CD8-positive, alpha-beta memory T cell (primary cell): ENCODE measurements at regions not wholly inside any gene's neighbourhood (a gene's known extent, or its start where the extent isn't known, plus 50 kb on each side); places are given as distances from the start of the nearest gene placed in this dataset.

Source experiments
- CTCF ChIA-PET: fragments of 350-600 bp; sonication (Branson Sonifier 250); formaldehyde crosslinking; loops from one replicate; lab custom pipeline; 2021; ENCODE audit warnings: antibody characterized with exemption; lab: Charles Lee
- POLR2A ChIA-PET: fragments of 350-600 bp; sonication (Branson Sonifier 250); formaldehyde crosslinking; loops from one replicate; lab custom pipeline; 2021; ENCODE audit warnings: antibody characterized with exemption; lab: Charles Lee
- DNase-seq, 5 donors: peaks; one replicate each; pipeline versions ENCODE4 v3.0.0 to v3.0.0-alpha.2; 2020 to 2022; ENCODE audit warnings: mixed read lengths in 1 of 5
- H3K27ac ChIP-seq: one replicate; pipeline ENCODE4 v1.7.0; 2013; ENCODE audit warnings: low read depth, mild to moderate bottlenecking, low read length, moderate library complexity
- H3K27me3 ChIP-seq: 2 replicates; pipeline ENCODE4 v1.7.0; 2013; ENCODE audit warnings: low read length, mild to moderate bottlenecking; ENCODE audit not compliant: insufficient read depth, poor library complexity, severe bottlenecking
- H3K36me3 ChIP-seq: 2 replicates; pipeline ENCODE4 v1.7.0; 2013; ENCODE audit warnings: mild to moderate bottlenecking, low read length, moderate library complexity; ENCODE audit not compliant: insufficient read depth
- H3K4me1 ChIP-seq: 2 replicates; pipeline ENCODE4 v1.7.0; 2013; ENCODE audit warnings: mild to moderate bottlenecking, low read length, moderate library complexity; ENCODE audit not compliant: insufficient read depth
- H3K4me3 ChIP-seq: 2 replicates; pipeline ENCODE4 v1.7.0; 2013; ENCODE audit warnings: mild to moderate bottlenecking, low read length
- H3K9me3 ChIP-seq: 2 replicates; pipeline ENCODE4 v1.7.0; 2013; ENCODE audit warnings: mild to moderate bottlenecking, low read length
- H3K27ac Mint-ChIP-seq, 8 donors: one replicate each; pipeline ENCODE4 v1.8.0; 2020 to 2021; ENCODE audit warnings: mixed read lengths in 8 of 8, mild to moderate bottlenecking in 6 of 8, inconsistent platforms in 3 of 8, moderate library complexity in 3 of 8
- H3K27me3 Mint-ChIP-seq, 2 donors: one replicate each; pipeline ENCODE4 v1.8.0; 2020 to 2021; ENCODE audit warnings: mixed read lengths in 2 of 2, mild to moderate bottlenecking in 1 of 2, moderate library complexity in 1 of 2
- H3K36me3 Mint-ChIP-seq, 3 donors: one replicate each; pipeline ENCODE4 v1.8.0; 2020 to 2021; ENCODE audit warnings: mixed read lengths in 3 of 3, inconsistent platforms in 1 of 3, mild to moderate bottlenecking in 1 of 3
- H3K4me1 Mint-ChIP-seq, 3 donors: one replicate each; pipeline ENCODE4 v1.8.0; 2020 to 2021; ENCODE audit warnings: mixed read lengths in 3 of 3, inconsistent platforms in 1 of 3, mild to moderate bottlenecking in 1 of 3
- H3K4me3 Mint-ChIP-seq, 7 donors: one replicate each; pipeline ENCODE4 v1.8.0; 2020 to 2021; ENCODE audit warnings: mixed read lengths in 7 of 7, mild to moderate bottlenecking in 6 of 7, moderate library complexity in 4 of 7, inconsistent platforms in 2 of 7
- H3K9me3 Mint-ChIP-seq, 5 donors: one replicate each; pipeline ENCODE4 v1.8.0; 2020 to 2022; ENCODE audit warnings: mixed read lengths in 5 of 5, mild to moderate bottlenecking in 3 of 5, moderate library complexity in 2 of 5, inconsistent platforms in 1 of 5

DNA sequence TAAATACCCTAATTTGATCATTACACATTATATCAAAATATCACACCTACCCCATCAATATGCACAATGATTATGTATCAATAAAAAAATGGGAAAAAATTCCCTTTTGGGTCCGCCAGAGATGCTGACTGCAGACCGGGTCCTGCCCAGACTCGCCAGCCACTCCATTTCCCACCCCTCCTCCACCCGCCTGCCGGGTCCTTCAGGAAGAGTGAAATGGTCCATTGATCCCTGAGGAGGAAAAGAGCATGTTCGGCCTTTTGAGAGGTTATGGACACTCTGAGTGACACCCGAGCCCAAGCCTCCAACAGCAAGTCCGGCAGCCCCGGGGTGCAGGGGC lies 123.9 kb upstream of the ZFHX3 start:
- no peak overlapping the region for H3K27ac ChIP-seq
- no peaks in the 10 kb centered on the region for H3K36me3 Mint-ChIP-seq
- H3K9me3 ChIP-seq = no peaks in the 10 kb centered on the region
- H3K27me3 Mint-ChIP-seq = peaks cover 0 to 2% of the 10 kb centered on the region in 2 donors
- no peak overlapping the region for H3K4me3 ChIP-seq
- H3K4me3 Mint-ChIP-seq = no peak overlapping the region
- ChIA-PET CTCF (interaction anchor here (1.1 kb wide), 1 partner anchor 14 kb away, joined by 3 read pairs; no protein-coding TSS in a partner anchor), POLR2A (no interaction called here)
- no peaks in the 10 kb centered on the region for H3K4me1 ChIP-seq
- no peaks in the 10 kb centered on the region for H3K27me3 ChIP-seq
- peaks cover 0 to 4% (median 2%) of the 10 kb centered on the region in 5 donors for H3K9me3 Mint-ChIP-seq
- no peaks in the 10 kb centered on the region for H3K36me3 ChIP-seq
- no peak for DNase-seq
- H3K27ac Mint-ChIP-seq = no peak overlapping the region
- H3K4me1 Mint-ChIP-seq = peaks cover under 1 to 3% (median 3%) of the 10 kb centered on the region in 3 donors

DNA sequence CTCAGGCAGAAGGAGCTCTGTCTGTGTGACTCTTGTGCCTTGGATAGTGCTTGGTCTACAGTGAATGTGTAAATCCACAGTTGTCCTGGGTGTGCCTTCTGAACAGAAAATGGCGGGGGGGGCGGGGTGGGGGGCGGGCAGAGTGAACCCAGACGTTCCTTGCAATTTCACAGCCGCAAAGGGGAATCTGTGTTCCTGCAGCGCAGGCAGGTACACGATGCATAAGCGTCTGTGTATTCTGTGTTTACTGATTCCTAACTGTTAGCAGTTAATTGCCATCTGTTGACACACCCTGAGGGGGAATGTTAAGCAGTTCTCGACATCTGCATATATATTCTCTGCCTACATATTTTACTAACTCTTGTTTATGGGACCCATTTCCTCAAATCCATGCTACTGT lies 123.5 kb upstream of the ZFHX3 start:
- H3K4me1 Mint-ChIP-seq = peaks cover 6 to 8% (median 8%) of the 10 kb centered on the region in 3 donors
- H3K9me3 Mint-ChIP-seq = peaks cover 0 to 4% (median 2%) of the 10 kb centered on the region in 5 donors
- H3K27me3 Mint-ChIP-seq = peaks cover 0 to 2% of the 10 kb centered on the region in 2 donors
- H3K4me3 Mint-ChIP-seq = no peak overlapping the region
- H3K9me3 ChIP-seq = no peaks in the 10 kb centered on the region
- ChIA-PET CTCF (no interaction called here), POLR2A (no interaction called here)
- H3K27me3 ChIP-seq = no peaks in the 10 kb centered on the region
- no peak overlapping the region for H3K4me3 ChIP-seq
- H3K4me1 ChIP-seq = no peaks in the 10 kb centered on the region
- no peak overlapping the region for H3K27ac ChIP-seq
- no peaks in the 10 kb centered on the region for H3K36me3 Mint-ChIP-seq
- no peaks in the 10 kb centered on the region for H3K36me3 ChIP-seq
- DNase-seq = no peak
- no peak overlapping the region for H3K27ac Mint-ChIP-seq

GRCh38 chr16:73170612-73171038 lies 122.7 kb upstream of the ZFHX3 start:
- no peak overlapping the region for H3K4me3 Mint-ChIP-seq
- Histone ChIP-seq H3K4me3 (no peak overlapping the region), H3K36me3 (no peaks in the 10 kb centered on the region), H3K27ac (no peak overlapping the region), H3K9me3 (no peaks in the 10 kb centered on the region), H3K27me3 (no peaks in the 10 kb centered on the region), H3K4me1 (no peaks in the 10 kb centered on the region)
- DNase-seq = no peak
- POLR2A ChIA-PET = no interaction called here
- H3K9me3 Mint-ChIP-seq = peaks cover 0 to 4% (median 2%) of the 10 kb centered on the region in 5 donors
- H3K27me3 Mint-ChIP-seq = peaks cover 0 to 2% of the 10 kb centered on the region in 2 donors
- CTCF ChIA-PET = no interaction called here
- H3K36me3 Mint-ChIP-seq = no peaks in the 10 kb centered on the region
- no peak overlapping the region for H3K27ac Mint-ChIP-seq
- peaks cover 11 to 13% (median 12%) of the 10 kb centered on the region in 3 donors for H3K4me1 Mint-ChIP-seq

DNA sequence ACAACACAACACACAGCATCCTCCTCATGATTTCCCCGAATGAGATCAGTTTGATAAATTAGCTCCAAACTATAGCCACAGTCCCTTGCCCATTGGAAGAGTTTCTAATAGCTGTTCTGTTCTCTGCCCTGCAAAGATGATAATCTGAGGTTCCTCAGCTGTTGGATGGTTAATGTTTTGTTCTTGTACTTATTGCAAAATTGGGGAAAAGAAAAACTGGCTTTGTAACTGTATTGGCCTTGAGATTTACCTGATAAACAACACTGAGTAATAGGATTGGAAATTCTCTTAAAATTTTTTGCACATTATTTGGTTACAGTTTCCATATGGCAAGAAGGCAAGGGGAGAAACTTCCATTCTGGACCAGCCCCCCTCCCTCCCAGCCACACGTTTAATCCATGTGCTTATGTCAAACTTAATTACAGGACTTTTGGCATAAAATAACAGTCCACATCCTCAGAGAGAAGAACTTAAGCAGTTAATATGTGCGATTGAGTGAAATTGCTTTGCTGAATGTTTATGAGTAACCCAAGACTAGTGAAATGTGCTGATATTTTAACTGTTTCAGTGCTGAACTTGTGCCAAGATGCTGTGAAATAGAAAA lies 119.1 kb upstream of the ZFHX3 start:
- Mint-ChIP-seq H3K9me3 (peaks cover 0 to 1% (median 0%) of the 10 kb centered on the region in 5 donors), H3K27me3 (no peaks in the 10 kb centered on the region), H3K27ac (peak overlapping the region in 1 of 8 donors; percentile 34), H3K4me3 (peak overlapping the region in 1 of 7 donors; percentile 33), H3K4me1 (peaks cover 11 to 13% (median 12%) of the 10 kb centered on the region in 3 donors), H3K36me3 (no peaks in the 10 kb centered on the region)
- no peaks in the 10 kb centered on the region for H3K9me3 ChIP-seq
- no peaks in the 10 kb centered on the region for H3K4me1 ChIP-seq
- H3K27me3 ChIP-seq = no peaks in the 10 kb centered on the region
- H3K27ac ChIP-seq = no peak overlapping the region
- H3K36me3 ChIP-seq = no peaks in the 10 kb centered on the region
- POLR2A ChIA-PET = no interaction called here
- CTCF ChIA-PET = no interaction called here
- no peak for DNase-seq
- no peak overlapping the region for H3K4me3 ChIP-seq

DNA sequence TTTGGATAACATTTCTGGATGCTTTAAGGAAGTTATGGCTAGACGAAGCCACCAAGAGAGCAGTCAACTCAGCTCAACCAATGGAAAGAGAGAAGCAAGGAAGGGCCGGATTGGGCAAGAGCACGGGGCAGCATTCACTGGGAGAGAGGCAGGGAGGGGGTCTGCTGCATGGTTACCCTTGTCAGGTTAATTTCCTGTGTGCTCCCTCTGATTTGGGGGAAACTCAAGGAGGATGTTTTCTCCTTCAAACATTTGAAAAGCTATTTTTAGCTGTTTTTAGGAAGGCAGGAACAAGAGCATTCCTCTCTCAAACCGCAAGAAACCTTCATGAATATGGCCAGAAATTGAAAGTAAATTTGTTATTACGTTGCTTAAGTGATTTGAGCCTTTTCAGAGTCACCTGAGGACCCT lies 118.5 kb upstream of the ZFHX3 start:
- no peak overlapping the region for H3K27ac ChIP-seq
- no peaks in the 10 kb centered on the region for H3K36me3 ChIP-seq
- CTCF ChIA-PET = no interaction called here
- no peaks in the 10 kb centered on the region for H3K27me3 ChIP-seq
- DNase-seq = no peak
- no peaks in the 10 kb centered on the region for H3K4me1 ChIP-seq
- no peak overlapping the region for H3K4me3 ChIP-seq
- Mint-ChIP-seq H3K4me1 (peaks cover 11 to 13% (median 12%) of the 10 kb centered on the region in 3 donors), H3K27me3 (no peaks in the 10 kb centered on the region), H3K4me3 (peak overlapping the region in 3 of 7 donors; percentile 26 to 46 (median 27)), H3K9me3 (peaks cover 0 to 1% (median 0%) of the 10 kb centered on the region in 5 donors), H3K27ac (no peak overlapping the region), H3K36me3 (no peaks in the 10 kb centered on the region)
- POLR2A ChIA-PET = no interaction called here
- no peaks in the 10 kb centered on the region for H3K9me3 ChIP-seq

DNA sequence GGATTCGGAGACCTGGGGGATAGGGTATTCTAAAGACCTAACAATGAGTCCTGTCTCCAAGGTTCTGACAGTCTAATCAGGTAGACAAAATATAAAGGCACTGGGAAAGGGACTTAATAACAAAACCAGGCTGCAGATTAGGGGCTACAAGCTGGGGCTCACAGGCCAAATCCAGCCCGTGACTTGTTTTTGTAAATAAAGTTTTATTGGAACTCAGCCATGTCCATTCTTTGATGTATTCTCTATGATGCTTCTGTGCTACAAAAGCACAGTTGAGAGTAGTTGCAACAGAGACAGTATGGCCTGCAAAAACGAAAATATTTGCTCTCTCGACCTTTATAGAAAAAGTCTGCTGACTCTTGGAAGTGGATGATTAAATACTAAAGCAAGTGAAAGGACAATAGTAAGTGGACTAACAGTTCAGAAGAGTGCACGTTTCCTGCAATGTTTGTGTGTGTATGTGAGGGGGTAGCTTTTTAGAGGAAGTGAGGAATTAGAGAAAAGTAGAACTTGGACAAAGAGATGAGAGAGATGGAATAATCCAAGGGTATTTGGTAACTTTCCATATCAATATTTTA lies 115.4 kb upstream of the ZFHX3 start:
- H3K36me3 ChIP-seq = no peaks in the 10 kb centered on the region
- Mint-ChIP-seq H3K4me3 (no peak overlapping the region), H3K36me3 (no peaks in the 10 kb centered on the region), H3K9me3 (peaks cover 0 to 3% (median 0%) of the 10 kb centered on the region in 5 donors), H3K27me3 (no peaks in the 10 kb centered on the region), H3K4me1 (peaks cover 11 to 13% (median 12%) of the 10 kb centered on the region in 3 donors), H3K27ac (no peak overlapping the region)
- ChIA-PET POLR2A (no interaction called here), CTCF (no interaction called here)
- no peaks in the 10 kb centered on the region for H3K4me1 ChIP-seq
- no peak for DNase-seq
- H3K27ac ChIP-seq = no peak overlapping the region
- H3K4me3 ChIP-seq = no peak overlapping the region
- H3K9me3 ChIP-seq = no peaks in the 10 kb centered on the region
- H3K27me3 ChIP-seq = no peaks in the 10 kb centered on the region

- ChIA-PET POLR2A (no interaction called here), CTCF (no interaction called here)
- no peaks in the 10 kb centered on the region for H3K27me3 Mint-ChIP-seq
- H3K27ac ChIP-seq = no peak overlapping the region
- H3K36me3 Mint-ChIP-seq = no peaks in the 10 kb centered on the region
- no peak overlapping the region for H3K4me3 Mint-ChIP-seq
- no peaks in the 10 kb centered on the region for H3K4me1 ChIP-seq
- no peak for DNase-seq
- no peak overlapping the region for H3K4me3 ChIP-seq
- peaks cover 10 to 11% (median 11%) of the 10 kb centered on the region in 3 donors for H3K4me1 Mint-ChIP-seq
- H3K36me3 ChIP-seq = no peaks in the 10 kb centered on the region
- H3K9me3 Mint-ChIP-seq = peaks cover 0 to 4% (median 0%) of the 10 kb centered on the region in 5 donors
- no peak overlapping the region for H3K27ac Mint-ChIP-seq
- H3K27me3 ChIP-seq = no peaks in the 10 kb centered on the region
- no peaks in the 10 kb centered on the region for H3K9me3 ChIP-seq
Observed at GRCh38 chr16:73161977-73162376, 114.0 kb upstream of the ZFHX3 start.

GRCh38 chr16:73159296-73159695 lies 111.4 kb upstream of the ZFHX3 start:
- Mint-ChIP-seq H3K4me3 (no peak overlapping the region), H3K27ac (no peak overlapping the region), H3K9me3 (peaks cover 0 to 4% (median 0%) of the 10 kb centered on the region in 5 donors), H3K4me1 (no peaks in the 10 kb centered on the region), H3K27me3 (peaks cover 0 to 2% of the 10 kb centered on the region in 2 donors), H3K36me3 (no peaks in the 10 kb centered on the region)
- Histone ChIP-seq H3K27ac (no peak overlapping the region), H3K4me3 (no peak overlapping the region), H3K36me3 (no peaks in the 10 kb centered on the region), H3K4me1 (no peaks in the 10 kb centered on the region), H3K9me3 (no peaks in the 10 kb centered on the region), H3K27me3 (no peaks in the 10 kb centered on the region)
- DNase-seq = no peak
- POLR2A ChIA-PET = no interaction called here
- CTCF ChIA-PET = no interaction called here
